Endothelial cell of umbilical vein (primary cell): ENCODE measurements at regions not wholly inside any gene's neighbourhood (a gene's known extent, or its start where the extent isn't known, plus 50 kb on each side); places are given as distances from the start of the nearest gene placed in this dataset.

Experiments
- BruUV-seq: library from RNA; stranded (reverse); fragments of 400-500 nt; replicated peaks from 2 replicates; lab custom pipeline; 2021; lab: Mats Ljungman, UMichigan
- CTCF ChIA-PET: fragments of 300-600, 350-600 bp; sonication (Branson Sonifier 250); formaldehyde crosslinking; loops from one replicate; lab custom pipeline; 2021; ENCODE audit warnings: antibody characterized with exemption, inconsistent platforms; lab: Charles Lee
- POLR2A ChIA-PET: fragments of 300-600, 350-600 bp; sonication (Branson Sonifier 250); formaldehyde crosslinking; loops from one replicate; lab custom pipeline; 2021; ENCODE audit warnings: antibody characterized with exemption, inconsistent platforms; lab: Charles Lee
- DNase-seq: peaks from one replicate; pipeline ENCODE4 v3.0.0-alpha.2; 2011; ENCODE audit warnings: low read depth, low spot score
- FAIRE-seq: peaks from 2 replicates; lab custom pipeline; 2011; peaks lifted over from hg19 to GRCh38; lab: Jason Lieb, UNC
- H2AFZ ChIP-seq: 2 replicates; pipeline ENCODE4 v1.6.0; 2012; ENCODE audit warnings: low read depth, low read length, control low read depth, inconsistent platforms
- H3K27ac ChIP-seq: 2 replicates; pipeline ENCODE4 v1.5.1; 2011; ENCODE audit warnings: low read depth, mild to moderate bottlenecking, control low read depth, low read length, moderate library complexity; ENCODE audit not compliant: insufficient read depth
- H3K27me3 ChIP-seq, 2 experiments: 2 replicates each; pipeline versions ENCODE4 v1.6.0 to v1.6.1; 2011; ENCODE audit warnings: low read length in 2 of 2, mixed read lengths in 1 of 2; ENCODE audit not compliant: control insufficient read depth in 2 of 2, insufficient read depth in 2 of 2
- H3K36me3 ChIP-seq, 2 experiments: 2 replicates in 1 of 2; 3 replicates in 1 of 2; pipeline ENCODE4 v1.5.1; 2011; ENCODE audit warnings: low read length in 2 of 2, mild to moderate bottlenecking in 1 of 2, moderate library complexity in 1 of 2; ENCODE audit not compliant: control insufficient read depth in 2 of 2, insufficient read depth in 2 of 2; ENCODE audit errors: extremely low read depth in 1 of 2
- H3K4me1 ChIP-seq: 3 replicates; pipeline ENCODE4 v1.5.1; 2011; ENCODE audit warnings: mild to moderate bottlenecking, low read length; ENCODE audit not compliant: control insufficient read depth, insufficient read depth; ENCODE audit errors: extremely low read depth
- H3K4me2 ChIP-seq: 2 replicates; pipeline ENCODE4 v1.6.1; 2011; ENCODE audit warnings: low read length, control low read depth, mixed read lengths; ENCODE audit not compliant: insufficient read depth
- H3K4me3 ChIP-seq, 3 experiments: fragments of 200-600 bp in 1 of 3; sonication (generic), shearing (Covaris generic) in 1 of 3; replicated peaks in 1 of 3; 2 replicates each; pipeline ENCODE4 v1.5.1; 2011 to 2016; ENCODE audit warnings: control low read depth in 3 of 3, low read length in 3 of 3, mild to moderate bottlenecking in 2 of 3, inconsistent platforms in 1 of 3, low read depth in 1 of 3, moderate library complexity in 1 of 3; ENCODE audit not compliant: insufficient read depth in 1 of 3
- H3K79me2 ChIP-seq: 2 replicates; pipeline ENCODE4 v1.6.0; 2012; ENCODE audit warnings: low read length, inconsistent platforms; ENCODE audit not compliant: control insufficient read depth, insufficient read depth
- H3K9ac ChIP-seq: replicated peaks from 2 replicates; pipeline ENCODE3; 2011; ENCODE audit warnings: low read length, control low read depth; ENCODE audit not compliant: insufficient read depth; ENCODE audit errors: extremely low read depth
- H3K9me1 ChIP-seq: replicated peaks from 3 replicates; pipeline ENCODE4 v1.6.0; 2011; ENCODE audit warnings: mild to moderate bottlenecking, low read length; ENCODE audit not compliant: control insufficient read depth, insufficient read depth; ENCODE audit errors: extremely low read depth
- H3K9me3 ChIP-seq: replicated peaks from 2 replicates; pipeline ENCODE4 v1.5.1; 2012; ENCODE audit warnings: low read length, inconsistent platforms; ENCODE audit not compliant: control insufficient read depth, insufficient read depth
- H4K20me1 ChIP-seq: replicated peaks from 2 replicates; pipeline ENCODE3; 2011; ENCODE audit warnings: mild to moderate bottlenecking, low read length; ENCODE audit not compliant: control insufficient read depth, insufficient read depth; ENCODE audit errors: extremely low read depth
- CTCF ChIP-seq, 2 donors: IDR thresholded peaks; 1 replicate in 1 of 2; 2 replicates in 1 of 2; pipeline ENCODE4 v1.5.1; 2011; ENCODE audit warnings: low read length in 2 of 2, mild to moderate bottlenecking in 2 of 2, moderate library complexity in 2 of 2, control low read depth in 1 of 2, inconsistent platforms in 1 of 2, low read depth in 1 of 2; ENCODE audit not compliant: insufficient read depth in 1 of 2; ENCODE audit errors: extremely low read depth in 1 of 2
- EZH2 ChIP-seq: IDR thresholded peaks from 2 replicates; pipeline ENCODE4 v1.6.1; 2012; ENCODE audit warnings: borderline replicate concordance, low read depth, mild to moderate bottlenecking, moderate library complexity, low read length, inconsistent platforms; ENCODE audit not compliant: severe bottlenecking
- FOS ChIP-seq: IDR thresholded peaks from 2 replicates; pipeline ENCODE4 v1.6.1; 2011; ENCODE audit warnings: mild to moderate bottlenecking, low read length, moderate library complexity, borderline replicate concordance; ENCODE audit not compliant: insufficient read depth
- GATA2 ChIP-seq: IDR thresholded peaks from 2 replicates; pipeline ENCODE4 v1.7.0; 2011; ENCODE audit warnings: low read depth, mild to moderate bottlenecking, moderate library complexity, mixed read lengths, low read length; ENCODE audit not compliant: insufficient read length, insufficient read depth
- JUN ChIP-seq: IDR thresholded peaks from 2 replicates; pipeline ENCODE4 v1.6.1; 2011; ENCODE audit warnings: borderline replicate concordance, low read depth; ENCODE audit not compliant: insufficient read length, insufficient read depth
- MAX ChIP-seq: IDR thresholded peaks from 2 replicates; pipeline ENCODE4 v1.6.1; 2011; ENCODE audit not compliant: insufficient read depth, insufficient read length
- MYC ChIP-seq: IDR thresholded peaks from one replicate; pipeline ENCODE4 v1.6.1; 2011; ENCODE audit warnings: mild to moderate bottlenecking, low read depth, low read length
- POLR2A ChIP-seq: IDR thresholded peaks from 2 replicates; pipeline ENCODE4 v1.6.1; 2012; ENCODE audit warnings: low read depth, mild to moderate bottlenecking, control low read depth, low read length
- POLR2AphosphoS5 ChIP-seq: IDR thresholded peaks from 2 replicates; pipeline ENCODE4 v1.6.1; 2012; ENCODE audit warnings: low read depth, mild to moderate bottlenecking, control low read depth, low read length, moderate library complexity; ENCODE audit not compliant: insufficient read depth
- dilution Hi-C: fragments of 300-500 bp; cut with MboI; formaldehyde crosslinking; loops from one replicate; pipeline ENCODE4 v1.15.0; 2019; ENCODE audit warnings: low sequenced_read_pairs; ENCODE audit not compliant: extremely low pct_ligation_motif_present
- intact Hi-C: fragments of 100-400 bp; cut with micrococcal nuclease; formaldehyde crosslinking; loops from one replicate; pipeline ENCODE4 v1.10.0; 2022

- no TSS peak for BruUV-seq
- Histone ChIP-seq H3K27ac (no peak overlapping the region), H2AFZ (no peak overlapping the region), H3K27me3 (peaks cover 8 to 12% of the 10 kb centered on the region in 2 experiments), H3K4me2 (no peak overlapping the region), H3K4me1 (no peaks in the 10 kb centered on the region), H3K4me3 (no peak overlapping the region), H3K36me3 (no peaks in the 10 kb centered on the region), H3K9ac (no peak overlapping the region), H3K9me3 (no peaks in the 10 kb centered on the region), H3K79me2 (no peaks in the 10 kb centered on the region), H4K20me1 (no peaks in the 10 kb centered on the region), H3K9me1 (no peaks in the 10 kb centered on the region)
- dilution Hi-C loops (no loop called here), intact Hi-C loops (no loop called here)
- CTCF ChIA-PET = no interaction called here
- FAIRE-seq (no peak), DNase-seq (no peak)
- TF ChIP-seq POLR2AphosphoS5 (no peak), GATA2 (no peak), JUN (no peak), FOS (no peak), MAX (no peak), EZH2 (no peak), POLR2A (no peak), CTCF (IDR thresholded peaks at IDR 0.05; ENCODE audit: extremely low read depth in 1 of 2, insufficient read depth in 1 of 2, low read depth in 1 of 2, low read length in 2 of 2) (no peak), MYC (no peak)
- POLR2A ChIA-PET = no interaction called here
Measured at GRCh38 chr2:109690822-109691541, 76.8 kb downstream of the SOWAHC start.
